ENCODE measurements at regions not wholly inside any gene's neighbourhood (a gene's known extent, or its start where the extent isn't known, plus 50 kb on each side); places are given as distances from the start of the nearest gene placed in this dataset.

GRCh38 chr5:173719731-173720082 is 103.3 kb upstream of the BOD1 start:
- no peak for DNase-seq (ENCODE audit: low read depth)

DNA sequence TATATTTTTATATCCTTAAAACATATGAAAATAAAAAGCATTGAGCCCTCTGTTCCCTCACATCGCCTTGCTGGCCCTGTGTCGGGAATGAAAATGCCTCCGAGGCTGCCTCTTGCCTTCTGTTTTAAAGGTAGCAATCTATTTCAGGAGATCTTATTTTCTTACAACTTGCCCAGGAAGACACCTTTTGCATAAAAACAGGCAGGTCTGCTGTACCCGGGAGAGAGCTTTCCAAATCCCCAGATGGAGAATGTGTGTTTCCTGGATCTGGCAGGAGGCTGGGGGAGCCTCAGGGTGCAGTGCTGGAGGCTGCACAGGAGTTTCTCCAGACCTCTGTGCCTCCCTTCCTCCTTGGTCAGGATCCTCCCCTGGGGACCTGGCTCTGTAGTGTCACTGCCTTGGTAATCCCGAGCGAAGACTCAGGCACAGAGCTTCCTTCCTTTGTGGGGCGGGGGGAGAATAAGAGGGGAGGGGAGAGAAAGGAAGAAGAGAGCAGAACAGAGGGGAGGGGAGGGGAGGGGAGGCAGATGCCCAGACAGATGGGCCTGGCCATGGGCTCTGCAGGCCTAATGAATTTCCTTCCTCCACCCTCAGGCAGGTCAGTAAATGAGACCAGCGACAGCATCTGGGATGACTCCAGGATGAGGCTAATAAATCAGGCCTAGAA is 104.0 kb upstream of the BOD1 start:
- DNase-seq (ENCODE audit: low read depth), result no peak

- DNase-seq (ENCODE audit: low read depth), result no peak
Measured at GRCh38 chr5:173720953-173721600, 104.6 kb upstream of the BOD1 start.

DNA sequence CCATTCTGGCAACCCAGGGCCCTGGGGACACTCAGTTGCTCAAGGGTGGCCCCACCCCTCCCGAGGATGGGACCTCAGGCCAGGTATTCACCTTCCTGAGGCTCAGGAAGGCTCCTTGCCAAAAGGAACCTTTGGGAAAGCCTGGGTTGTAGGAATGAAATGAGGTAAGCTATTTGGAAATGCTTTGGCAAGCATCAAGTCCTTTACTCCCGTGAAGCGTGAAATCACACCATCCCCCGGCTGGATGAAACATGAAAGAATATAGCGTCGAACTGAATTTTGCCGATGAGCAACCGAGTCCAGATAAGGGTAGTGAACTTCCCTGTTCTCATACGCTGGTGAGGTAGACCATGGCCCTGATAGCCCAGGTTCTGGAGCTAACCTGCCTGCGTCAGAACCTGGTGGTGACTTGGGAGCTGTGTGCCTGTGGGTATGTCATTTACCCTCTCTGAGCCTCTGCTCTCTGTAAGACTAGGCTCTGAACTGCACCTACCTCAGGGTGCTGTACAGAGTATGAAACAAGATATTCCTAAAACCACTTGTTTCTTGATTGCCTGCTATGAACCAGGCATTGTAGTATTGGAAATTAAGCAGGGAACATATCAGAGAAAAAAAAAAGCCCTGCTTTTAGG is 105.3 kb upstream of the BOD1 start:
- DNase-seq (ENCODE audit: low read depth), result no peak

DNA sequence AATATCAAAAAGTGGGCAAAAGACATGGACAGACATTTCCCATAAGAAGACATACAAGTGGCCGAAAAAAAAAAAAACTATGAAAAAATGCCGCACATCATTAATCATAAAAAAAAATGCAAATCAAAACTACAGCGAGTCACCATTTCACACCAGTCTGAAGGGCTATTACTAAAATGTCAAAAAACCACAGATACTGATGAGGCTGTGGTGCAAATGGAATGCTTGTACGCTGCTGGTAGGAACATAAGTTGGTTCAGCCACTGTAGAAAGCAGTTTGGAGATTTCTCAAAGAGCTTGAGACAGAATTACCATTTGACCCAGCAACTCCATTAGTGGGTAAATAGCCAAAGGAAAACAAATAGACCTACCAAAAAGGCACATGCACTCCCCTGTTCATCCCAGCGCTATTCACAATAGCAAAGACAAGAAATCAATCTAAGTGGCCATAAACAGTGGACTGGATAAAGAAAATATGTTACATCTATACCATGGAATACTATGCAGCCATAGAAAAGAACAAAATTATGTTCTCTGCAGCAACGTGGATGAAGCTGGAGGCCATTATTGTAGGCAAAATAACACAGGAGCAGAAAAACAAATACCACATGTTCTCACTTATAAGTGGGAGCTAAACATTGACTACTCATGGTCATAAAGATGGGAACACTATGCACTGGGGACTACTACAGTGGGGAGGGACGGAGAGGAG is 110.6 kb upstream of the BOD1 start:
- no peak for DNase-seq (ENCODE audit: low read depth)

DNA sequence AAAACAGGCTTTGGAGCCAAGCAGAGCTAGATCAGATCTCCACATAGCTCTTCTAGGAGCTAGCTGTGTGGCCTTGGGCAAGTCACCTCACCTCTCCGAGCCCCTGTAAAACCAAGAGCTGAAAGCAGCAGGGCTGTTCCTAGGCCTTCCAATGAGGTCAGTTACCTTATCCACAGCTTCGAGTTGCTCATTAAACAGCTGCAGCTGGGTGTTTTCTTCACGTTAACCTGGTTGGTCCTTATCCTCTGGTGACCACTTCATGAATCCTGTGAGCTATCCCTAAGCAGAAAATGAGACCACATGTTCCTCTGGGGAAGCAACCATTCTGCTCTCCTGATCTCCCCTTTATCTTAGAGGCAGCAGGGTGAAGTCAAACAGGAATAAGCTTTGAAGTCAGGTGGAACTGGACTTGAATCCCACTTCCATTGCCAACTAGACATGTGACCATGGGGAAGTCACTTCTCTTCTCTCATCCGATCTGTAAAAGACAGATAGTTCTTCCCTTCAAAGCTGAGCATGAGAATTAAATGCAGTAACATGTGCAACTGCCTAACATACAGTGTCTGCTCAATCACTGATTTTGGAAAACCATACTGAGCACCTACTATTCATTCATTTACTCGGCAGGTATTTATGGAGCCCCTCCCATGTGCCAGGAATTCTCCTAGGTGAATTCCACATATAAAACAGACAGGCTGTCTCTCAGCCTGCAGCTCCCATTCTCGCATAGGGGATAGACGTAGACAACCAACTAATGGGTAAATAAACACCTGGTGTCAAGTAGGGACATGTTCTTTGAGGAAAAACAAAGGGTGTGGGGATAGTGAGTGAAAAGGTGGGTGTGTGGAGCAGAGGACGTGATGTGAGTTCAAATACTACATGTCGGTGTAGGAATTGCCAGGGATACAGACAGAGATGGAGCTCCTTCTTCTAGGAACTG is 111.7 kb upstream of the BOD1 start:
- DNase-seq (ENCODE audit: low read depth), result no peak

GRCh38 chr5:173729079-173729765 is 112.8 kb upstream of the BOD1 start:
- no peak for DNase-seq (ENCODE audit: low read depth)

GRCh38 chr5:173730632-173731298 is 114.3 kb upstream of the BOD1 start:
- no peak for DNase-seq (ENCODE audit: low read depth)

DNA sequence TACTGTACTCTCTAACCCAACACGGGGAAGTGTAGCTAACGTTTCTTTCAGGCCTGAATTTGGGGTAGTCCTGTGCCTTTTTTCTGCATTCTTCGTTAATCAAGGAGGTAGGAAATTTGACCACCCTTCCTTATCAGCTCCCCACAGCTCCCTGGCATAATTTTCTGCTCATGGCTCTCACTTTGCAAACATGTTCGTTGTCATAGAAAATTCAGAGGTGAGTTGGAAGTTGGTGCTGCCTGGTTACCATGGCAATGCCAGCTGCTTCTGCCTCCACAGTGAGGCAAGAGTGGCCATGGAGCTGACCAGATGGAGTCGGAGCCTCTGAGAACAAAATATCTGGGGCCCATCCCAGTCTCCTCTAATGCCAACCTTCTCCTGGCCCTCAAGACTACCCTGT is 116.6 kb upstream of the BOD1 start:
- no peak for DNase-seq (ENCODE audit: low read depth)

- DNase-seq (ENCODE audit: low read depth), result no peak
Measured at GRCh38 chr5:173733425-173733824, 117.0 kb upstream of the BOD1 start.

DNA sequence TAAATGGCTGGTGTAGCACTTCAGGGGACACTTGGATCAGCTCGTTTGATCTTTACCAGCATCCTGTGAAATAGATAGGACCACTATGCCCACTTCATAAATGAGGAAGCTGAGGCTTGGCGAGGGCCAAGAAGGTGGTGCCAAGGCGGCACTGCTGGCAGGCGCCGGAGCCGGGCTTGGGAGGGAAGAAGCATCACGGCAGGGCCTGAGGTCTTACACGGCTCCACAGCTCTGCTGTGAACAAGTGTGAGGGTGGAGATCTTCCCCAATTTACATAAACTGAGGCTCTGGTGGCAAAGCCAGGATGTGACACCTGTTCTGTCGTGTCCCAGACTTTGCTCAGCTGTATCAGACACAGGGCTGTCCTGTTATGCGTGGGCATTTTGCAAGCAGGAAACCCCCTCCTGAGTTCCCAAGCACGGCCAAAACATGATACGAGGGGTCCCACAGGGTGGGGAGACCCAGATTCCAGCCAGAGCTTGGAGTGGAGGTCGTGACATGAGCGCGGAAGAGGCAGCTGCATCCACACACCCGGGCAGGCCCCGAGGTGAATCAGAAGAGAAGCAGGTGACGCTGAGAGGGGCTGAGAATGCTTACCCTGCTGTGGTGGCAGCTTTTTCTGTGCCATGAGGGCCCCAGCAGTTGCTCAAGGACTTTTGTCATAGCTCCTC is 117.5 kb upstream of the BOD1 start:
- no peak for DNase-seq (ENCODE audit: low read depth)

DNA sequence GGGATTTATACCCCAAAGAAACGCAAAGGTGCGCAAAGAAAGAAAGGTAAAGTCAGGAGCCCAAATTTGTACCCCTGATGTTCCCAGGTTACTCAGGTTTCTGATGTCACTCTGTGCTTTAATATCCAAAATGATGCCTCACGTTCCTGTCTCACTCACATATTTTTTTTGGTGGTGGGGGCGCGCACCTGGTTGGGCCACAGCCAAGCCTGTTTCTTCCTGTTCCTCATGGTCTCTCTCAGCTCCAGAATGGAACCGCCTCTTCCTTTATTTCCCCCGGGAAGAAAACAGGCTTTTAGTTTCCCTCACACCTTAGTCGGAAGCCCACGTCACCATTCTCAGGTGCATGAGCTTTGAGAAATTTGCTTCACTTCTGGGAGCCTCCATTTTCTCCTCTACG is 118.3 kb upstream of the BOD1 start:
- no peak for DNase-seq (ENCODE audit: low read depth)

DNA sequence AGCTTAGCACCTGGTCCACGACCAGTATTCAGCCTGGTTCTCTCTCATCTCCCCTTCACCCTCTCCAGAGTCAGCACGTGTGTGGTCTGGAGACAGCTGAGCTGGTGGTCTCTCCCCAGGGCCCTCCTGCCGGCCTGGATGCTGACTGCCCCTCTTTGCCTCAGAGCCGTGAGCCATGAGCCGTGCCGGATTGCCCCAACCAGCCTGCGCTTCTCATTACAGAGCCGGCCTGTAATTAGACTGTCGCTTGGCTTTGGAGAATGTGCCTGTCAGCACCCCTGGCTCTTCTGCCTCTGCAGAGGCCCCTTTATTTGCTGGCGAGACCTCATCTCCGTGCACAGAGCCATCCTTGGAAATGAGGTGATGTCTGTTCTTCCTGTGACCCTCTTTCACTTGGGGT is 118.7 kb upstream of the BOD1 start:
- no peak for DNase-seq (ENCODE audit: low read depth)

- no peak for DNase-seq (ENCODE audit: low read depth)
Measured at GRCh38 chr5:173735691-173736090, 119.2 kb upstream of the BOD1 start.

GRCh38 chr5:173736374-173736773 is 119.9 kb upstream of the BOD1 start:
- DNase-seq (ENCODE audit: low read depth), result no peak

- no peak for DNase-seq (ENCODE audit: low read depth)
Measured at GRCh38 chr5:173736923-173737412, 120.5 kb upstream of the BOD1 start.

- DNase-seq (ENCODE audit: low read depth), result no peak
Measured at GRCh38 chr5:173739741-173740140, 123.3 kb upstream of the BOD1 start.

DNA sequence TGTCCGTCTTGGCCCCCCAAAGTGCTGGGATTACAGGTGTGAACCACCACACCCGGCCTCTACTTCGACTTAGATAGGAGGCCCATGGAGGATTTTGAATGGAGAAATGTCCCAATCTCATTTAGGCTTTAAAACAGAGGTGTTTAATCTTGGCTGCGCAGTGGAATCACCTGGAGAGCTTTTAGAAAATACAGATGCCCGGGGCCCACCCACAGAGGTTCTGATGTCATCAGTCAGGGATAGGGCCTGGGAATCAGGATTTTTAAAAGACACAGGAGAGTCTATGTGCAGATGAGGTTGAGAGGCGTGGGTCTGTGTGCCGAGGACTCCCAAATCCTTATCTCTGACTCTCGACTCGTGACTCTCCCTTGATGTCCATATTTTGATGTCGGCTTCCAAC is 124.0 kb upstream of the BOD1 start:
- DNase-seq (ENCODE audit: low read depth), result no peak

- no peak for DNase-seq (ENCODE audit: low read depth)
Measured at GRCh38 chr5:173741087-173741486, 124.6 kb upstream of the BOD1 start.

Measured in forelimb muscle (tissue), 1 donor.